Activated CD8-positive, alpha-beta memory T cell treated with anti-CD3 and anti-CD28 coated beads for 24 hours (primary cell): ENCODE measurements at regions not wholly inside any gene's neighbourhood (a gene's known extent, or its start where the extent isn't known, plus 50 kb on each side); places are given as distances from the start of the nearest gene placed in this dataset.
"Not testable (repeated sequence)": the region's sequence is repeated elsewhere in the genome, so short reads cannot be mapped to it uniquely, and the experiment has no call there.

ENCODE experiments used
- DNase-seq: peaks from one replicate; pipeline ENCODE4 v3.0.0-alpha.2; 2020

DNA sequence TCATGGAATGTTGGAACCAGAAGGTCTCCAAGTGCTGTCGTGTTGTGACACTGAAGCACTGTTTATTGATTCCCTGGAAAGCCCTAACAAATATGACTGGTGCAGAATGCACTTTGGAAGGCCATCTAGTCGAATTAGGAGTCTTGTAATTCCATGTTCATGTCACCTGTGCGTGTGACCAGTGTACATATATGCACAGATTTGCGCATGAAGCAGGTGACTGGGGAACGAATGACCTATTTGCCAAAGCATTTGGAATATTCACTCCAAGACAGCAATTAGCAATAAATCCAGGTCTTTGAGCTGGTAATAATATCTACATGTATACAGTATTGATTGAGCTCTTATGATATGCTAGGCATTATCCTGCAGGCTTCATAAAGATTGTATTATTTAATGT lies 177.5 kb upstream of the PFN2 start:
- no peak for DNase-seq

DNA sequence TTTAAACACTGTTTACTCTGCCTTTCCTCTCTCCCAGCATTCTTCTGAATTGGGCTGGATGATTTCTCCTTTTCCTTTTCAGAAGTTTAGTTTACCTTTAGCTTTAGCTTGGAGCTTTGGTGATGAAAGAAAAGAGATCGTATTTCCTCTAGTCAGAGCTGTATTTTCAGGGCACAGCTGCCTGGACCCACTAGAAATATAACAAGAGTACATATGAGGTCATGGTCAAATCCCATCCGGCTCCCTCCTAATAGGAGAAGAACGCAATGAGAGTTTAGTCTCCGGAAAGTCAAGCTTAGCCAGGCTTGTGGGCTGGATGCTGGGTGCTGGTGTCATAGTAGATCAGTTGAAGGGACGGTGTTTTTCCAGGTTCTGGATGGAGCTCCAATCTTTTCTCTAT lies 177.1 kb upstream of the PFN2 start:
- DNase-seq = no peak

DNA sequence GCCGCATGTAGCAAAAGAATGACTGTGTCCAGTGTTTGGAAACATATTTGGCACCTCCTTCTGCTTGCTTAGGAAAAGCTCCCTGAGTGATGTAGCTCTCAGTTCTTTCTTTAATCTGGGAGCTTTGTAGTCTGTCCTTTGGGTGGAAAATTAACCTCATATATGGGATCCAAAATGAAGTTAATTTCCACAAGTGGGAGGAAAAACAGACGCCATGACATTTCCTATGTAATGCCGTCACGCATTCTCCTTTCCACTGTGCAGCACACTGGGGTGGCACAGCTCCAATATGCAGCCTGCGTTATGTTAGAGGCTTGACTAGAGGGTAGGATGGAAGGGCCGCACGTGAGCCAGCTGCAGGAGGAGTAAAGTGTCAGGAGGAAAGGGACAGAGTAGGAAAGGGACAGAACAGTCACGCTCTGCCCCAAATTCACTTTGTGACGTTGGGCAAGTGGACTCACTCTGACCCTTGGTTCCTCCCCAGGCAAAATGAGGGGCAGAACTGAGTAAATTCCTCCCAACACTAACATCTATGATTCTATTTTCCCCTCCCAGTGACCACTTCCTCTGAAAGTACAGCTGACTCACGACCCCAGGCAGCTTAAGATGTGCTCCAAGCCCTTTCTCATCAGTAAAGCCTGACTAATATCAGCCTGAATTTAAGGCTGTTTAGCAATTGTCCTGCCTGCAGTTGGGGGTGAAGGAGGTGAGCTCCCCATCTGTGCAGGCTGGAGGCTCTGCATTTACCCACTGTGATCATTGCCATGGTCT lies 176.5 kb upstream of the PFN2 start:
- no peak for DNase-seq

DNA sequence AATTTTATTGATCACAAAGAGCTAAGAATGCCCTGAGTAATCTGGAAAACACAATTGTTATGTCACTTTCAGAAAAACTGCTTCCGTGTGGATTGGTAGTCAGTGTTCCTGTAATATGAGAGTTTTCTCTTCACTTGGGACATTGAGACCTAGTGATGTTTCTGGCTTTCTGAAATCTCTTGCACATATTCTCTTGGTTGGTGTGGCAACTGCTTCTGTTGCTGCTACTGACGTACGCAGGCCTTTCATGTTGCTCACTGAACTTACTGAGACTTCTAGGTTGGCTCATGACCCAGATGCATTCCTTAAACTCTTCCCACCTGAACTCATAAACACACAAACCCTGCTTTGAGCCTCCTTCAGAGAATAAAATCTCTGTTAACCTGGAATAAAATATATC lies 175.0 kb upstream of the PFN2 start:
- no peak for DNase-seq

DNA sequence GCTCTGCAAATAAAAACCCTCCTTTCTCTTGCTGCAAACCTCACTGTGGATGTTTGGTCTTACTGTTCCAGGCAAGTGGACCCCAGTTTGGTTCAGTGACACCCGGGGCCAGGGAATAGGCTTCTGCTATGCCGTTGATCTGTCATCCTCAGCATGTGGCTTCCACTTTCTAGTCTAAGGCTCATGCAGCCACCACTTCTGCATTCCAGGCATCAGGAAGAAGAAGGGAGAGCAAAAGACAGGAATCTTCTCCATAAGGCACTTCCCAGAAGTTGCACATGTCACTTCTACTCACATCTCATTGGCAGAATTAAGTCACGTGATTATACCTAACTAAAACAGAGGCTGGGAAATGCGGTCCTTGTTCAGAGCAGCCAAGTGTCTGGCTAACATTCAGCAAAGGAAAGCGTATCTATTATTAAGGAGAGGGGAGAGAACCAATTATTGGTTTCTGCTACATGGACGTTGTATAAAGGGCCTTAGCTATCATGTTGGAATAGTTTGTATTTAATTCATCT lies 173.6 kb upstream of the PFN2 start:
- no peak for DNase-seq

DNA sequence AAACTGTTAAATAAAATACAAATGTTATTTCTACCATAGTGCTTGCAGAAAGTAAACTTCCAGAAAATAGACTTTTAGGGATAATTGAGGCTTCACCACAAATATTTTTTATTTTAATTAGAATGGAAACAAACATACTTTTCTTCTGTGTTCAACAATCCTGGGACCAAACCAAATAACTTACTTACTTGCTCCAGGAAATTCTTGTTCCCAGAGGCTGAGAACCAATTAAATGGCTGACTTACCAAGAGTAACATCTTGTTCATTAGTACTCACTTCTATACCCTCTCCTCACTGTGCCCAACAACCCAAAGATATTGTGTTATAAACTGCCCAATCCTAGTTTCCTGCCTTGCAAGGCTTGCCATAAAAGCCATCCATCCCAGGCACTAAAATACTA lies 172.2 kb upstream of the PFN2 start:
- no peak for DNase-seq

DNA sequence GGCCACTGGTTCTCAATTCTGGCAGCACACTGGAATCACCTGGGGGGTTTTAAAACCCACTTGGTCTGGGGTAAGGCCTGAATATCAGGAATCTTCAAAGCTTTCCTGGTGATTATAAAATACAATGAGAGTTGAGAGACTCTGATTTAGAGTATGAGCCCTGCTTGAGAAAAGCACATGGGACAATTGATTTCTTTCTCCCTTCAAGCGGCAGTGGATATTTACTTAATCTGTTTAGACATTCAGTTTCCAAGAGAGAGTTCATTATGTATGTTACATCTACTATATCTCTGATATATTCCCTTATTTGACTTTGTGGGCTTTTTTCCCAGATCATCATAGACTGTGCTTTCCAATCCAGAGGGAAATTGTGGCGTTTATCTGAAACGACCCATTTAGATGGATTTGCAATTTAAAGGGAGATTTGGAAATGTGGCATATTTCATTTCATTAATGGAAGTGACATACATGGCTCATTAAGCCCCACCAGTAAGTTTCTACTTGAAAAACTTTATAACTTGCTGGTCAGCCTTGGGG lies 171.2 kb upstream of the PFN2 start:
- no peak for DNase-seq

DNA sequence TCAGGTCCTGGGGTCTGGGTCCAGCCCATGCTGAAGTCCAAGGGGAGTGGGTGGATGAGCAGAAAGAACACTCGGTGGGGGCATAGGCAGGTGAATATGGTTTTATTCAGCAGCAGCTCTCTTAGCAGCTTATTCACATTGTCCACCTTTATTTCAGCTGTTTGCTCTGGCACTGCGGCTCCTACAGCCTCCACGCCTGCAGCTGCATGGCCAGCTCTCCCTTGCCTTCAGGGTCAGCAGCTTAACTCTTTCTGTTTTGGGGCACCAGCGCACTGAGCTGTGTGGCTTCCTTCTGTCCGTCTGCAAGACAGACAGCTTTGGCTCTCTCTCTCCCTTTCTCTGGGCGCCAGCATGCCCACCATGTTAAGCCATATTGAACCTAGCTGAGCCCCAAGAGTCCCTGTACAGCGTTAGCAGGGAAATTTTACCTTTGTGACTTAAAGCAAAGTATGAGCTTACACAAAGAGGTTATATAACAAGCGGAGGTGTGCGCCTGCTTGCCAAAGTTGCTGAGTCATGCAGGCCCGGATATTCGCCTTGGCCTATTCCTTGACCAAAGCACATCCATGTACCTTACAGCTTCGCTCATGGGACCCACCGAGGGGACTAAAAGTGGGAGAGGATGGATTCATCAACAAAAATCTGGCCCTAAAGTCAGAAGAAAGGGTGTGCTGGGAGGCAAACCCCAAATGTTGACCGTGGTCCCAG lies 170.1 kb upstream of the PFN2 start:
- no peak for DNase-seq

DNA sequence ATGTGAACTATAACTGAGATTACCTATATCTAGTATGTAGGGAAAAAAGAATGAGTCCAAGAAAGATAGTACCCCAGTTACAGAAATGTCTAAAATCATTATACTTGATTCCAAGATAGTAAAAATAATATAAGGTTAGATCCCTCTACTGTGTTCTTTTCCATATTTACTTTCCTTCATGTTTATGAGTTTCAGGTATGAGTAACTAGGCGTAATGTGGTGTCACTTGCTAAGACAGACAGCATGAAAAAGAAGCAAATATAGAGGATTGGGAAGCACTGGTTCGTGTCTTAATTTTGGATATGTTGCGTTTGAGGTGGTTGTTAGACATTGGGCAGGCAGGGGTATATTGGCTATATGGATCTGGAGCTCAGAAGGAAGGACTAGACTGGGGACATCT lies 168.1 kb upstream of the PFN2 start:
- no peak for DNase-seq

DNA sequence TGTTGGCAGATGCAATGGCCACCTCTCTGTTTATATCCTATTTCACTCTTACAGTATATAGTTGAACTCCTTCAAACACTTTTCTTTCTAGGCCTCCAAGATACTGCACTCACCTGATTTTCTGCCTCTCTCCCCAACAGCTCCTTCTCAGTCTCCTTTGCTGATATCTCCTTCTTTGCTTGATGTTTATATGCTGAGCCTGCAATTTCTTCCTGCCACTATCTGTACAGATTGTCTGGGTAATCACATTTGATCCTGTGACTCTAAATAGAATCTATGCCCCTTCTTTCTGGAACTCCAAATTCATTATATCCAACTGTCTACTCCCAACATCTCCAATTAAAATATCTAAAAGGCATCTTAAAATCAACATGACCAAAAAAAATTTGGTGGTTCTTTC lies 165.5 kb upstream of the PFN2 start:
- DNase-seq = no peak

DNA sequence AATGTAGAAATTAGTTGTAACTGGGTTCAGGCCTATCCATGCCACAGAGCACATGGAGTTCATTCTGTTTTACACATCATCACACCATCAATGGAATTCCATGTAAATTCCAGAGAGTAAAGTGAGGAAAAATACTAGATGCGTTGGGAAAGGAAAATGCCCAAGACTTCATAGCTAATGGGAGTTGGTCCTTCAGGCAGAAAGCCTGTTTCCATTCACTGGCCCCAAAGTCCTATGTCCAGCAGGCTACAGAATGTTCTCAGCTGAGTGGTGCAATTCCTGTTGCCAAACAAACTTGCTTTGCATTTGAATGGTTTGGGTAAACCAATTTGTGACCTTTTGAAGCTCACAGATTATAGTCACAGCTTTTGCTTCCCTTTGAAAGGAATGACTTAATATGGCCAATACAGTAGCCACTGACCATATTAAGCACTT lies 164.6 kb upstream of the PFN2 start:
- no peak for DNase-seq

DNA sequence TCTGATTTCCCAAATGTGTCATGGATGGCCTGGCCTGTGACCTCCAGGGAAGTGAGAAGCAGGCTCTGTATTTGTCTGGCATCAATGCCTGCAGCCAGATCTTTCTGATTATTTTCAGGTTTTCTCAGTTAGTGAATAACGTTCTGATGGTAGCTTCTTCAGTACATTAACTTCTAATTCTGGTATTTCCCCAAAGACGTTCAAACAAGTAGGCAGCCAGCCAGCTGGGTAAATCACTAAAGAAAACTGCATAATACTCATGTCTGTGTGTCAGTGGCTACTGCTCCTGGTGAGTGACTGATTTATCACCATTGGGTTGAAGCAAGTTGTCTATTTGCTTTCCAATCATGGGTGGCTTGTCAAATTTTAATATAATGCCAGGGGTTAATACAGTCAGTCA lies 162.6 kb upstream of the PFN2 start:
- DNase-seq = no peak

DNA sequence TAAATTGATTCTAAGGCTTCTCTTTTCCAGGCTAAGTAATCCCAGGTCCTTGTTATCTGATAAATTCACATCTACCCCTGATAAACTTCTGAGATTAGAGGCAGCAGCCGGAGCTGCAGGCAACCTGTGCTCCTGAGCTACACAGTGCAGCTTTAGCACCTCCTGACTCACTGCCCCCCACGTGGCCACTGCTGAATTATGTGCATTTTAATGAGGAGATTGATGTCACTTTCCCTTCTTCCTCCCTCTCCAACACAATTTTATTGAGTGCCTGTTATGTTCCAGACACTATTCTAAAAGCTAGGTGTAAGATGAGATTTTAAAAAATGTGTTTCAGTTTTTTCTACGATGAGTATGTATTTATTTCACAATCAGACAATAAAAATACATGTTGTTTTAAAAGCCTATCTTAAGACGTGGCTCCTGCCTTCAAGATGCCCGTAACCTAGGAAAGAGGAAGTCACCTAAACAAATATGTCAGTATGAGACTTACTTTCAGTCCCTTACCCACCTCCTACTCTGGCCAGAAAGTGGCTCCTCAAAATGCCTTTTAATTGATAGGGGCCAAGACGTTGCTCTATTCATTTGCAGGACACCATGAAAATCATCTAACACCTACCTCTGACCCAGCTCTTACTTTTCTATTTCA lies 161.5 kb upstream of the PFN2 start:
- no peak for DNase-seq

DNA sequence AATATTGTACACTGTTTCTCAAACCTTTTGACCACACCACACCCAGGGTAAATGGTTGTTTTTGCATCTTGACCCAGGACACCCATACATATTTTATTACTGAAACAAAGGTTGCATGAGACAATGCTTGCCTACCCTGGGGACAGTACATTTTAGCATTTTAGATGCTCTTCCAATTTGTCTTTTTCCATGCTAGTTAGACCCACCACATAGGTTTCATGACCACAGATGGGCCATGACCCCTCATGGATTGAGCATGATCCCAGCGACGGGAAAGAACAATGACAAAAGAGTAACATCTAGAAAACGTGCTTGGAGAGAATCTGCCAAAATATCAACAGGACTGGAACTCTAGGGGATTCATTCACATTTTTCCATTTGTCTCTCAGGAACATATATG lies 161.0 kb upstream of the PFN2 start:
- DNase-seq = no peak

DNA sequence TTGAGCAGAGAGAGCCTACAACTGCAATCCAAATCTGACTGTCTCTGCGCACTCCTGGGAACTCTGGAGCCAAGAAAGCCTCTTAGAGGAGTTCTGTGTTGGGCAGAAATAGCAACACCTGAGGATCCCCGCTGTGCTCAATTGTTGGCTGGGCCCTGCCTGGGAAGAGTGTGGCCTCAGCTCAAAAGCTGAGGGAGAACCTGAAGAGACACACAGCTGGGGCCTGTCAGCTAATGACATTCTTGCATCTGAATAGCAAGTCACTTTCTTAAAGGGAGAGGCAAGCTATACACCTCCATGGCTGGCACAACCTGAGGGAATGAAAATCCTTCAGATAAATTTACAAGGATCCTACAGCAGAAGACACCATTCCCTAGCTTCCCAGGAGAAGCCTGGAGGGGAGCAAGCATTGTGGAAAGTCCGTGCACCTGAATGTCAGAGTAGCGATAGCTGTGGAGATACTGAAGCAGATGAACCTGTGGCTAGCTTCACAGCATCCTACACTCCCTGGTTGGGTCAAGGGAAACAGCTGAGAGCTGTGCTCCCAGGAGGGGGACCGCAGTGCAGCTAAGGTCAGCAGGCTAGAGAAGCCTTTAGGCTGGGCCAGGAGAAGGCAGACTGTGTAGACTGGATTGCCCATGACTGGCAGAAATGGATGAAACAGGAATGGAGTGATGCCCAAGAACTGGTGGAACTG lies 159.9 kb upstream of the PFN2 start:
- DNase-seq = no peak

DNA sequence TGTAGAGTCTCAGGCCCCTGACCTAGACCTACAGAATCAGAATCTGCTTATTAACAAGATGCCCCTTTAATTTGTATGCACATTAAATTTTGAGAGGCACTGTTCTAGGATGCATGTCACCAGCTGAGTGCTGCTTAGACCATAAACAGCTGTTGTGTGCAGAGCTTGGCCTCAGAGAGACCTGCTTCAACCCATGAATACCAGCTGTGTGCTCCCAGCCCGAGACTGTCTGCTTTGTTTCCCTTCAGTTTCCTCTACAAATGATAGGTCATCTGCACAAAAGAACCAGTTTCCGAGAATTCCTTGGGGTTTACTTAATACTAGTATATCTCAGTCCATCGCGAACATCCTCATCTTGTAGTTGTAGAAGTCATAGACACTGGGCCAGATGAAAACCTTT lies 158.5 kb upstream of the PFN2 start:
- no peak for DNase-seq

DNA sequence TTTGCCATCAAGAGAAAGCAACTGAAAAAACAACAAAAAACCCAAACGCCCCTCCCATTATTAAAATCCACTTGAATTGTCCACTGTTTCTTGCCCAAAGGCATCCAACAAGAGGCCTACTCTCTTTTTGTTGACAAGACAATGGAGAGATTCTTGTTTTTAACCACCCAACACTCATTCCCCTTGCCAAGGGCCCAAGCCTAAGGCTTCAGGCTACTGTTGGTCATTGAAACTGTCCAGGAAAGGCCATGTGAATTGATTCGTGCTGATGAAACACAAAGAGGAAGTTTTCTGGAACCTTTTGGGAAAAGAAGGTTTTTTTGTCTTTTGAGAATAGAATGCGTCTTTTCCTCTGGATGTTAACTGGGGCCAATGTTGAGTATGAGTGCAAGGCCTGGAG lies 157.4 kb upstream of the PFN2 start:
- DNase-seq = no peak

DNA sequence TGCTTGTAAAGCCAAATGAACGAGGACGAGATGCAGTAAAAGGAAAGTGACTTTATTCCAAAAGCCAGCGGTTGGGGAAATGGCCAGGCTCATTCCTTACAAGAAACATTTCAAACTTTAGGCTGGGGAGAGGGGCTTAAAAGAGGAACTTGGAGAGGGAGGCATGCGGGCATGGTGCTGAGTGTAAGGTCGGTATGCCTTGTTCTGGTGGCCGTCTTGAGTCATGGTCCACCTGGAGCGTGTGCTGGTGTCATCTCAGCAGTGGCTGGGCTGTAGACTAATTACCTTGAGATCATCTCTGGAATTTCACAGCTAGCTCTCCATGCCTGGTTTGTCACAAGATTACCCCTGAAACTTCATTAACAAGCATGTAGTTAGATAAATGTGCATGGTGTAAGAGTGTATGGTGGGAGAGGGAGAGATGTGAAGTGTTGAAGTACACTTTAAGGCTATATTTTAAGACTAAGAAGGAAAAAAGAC lies 156.4 kb upstream of the PFN2 start:
- DNase-seq = no peak

DNA sequence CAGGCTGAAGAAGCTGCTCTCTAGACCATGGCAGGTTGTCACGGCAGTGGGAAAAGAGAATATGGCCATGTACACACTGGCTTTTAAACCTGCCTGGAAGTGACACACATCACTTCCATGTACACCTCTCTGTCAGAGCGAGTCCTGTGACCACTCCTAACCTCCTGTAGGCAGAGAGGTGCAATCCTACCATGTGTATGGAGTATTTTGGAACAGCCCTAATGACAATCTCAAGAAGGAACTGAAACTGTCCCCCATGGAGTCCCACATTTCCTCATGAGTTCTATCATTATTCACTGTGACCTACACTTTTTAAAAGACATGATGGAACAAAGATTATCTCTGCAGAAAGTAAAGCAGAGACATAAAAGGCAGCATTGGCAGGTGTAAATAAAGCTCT lies 153.4 kb upstream of the PFN2 start:
- no peak for DNase-seq

DNA sequence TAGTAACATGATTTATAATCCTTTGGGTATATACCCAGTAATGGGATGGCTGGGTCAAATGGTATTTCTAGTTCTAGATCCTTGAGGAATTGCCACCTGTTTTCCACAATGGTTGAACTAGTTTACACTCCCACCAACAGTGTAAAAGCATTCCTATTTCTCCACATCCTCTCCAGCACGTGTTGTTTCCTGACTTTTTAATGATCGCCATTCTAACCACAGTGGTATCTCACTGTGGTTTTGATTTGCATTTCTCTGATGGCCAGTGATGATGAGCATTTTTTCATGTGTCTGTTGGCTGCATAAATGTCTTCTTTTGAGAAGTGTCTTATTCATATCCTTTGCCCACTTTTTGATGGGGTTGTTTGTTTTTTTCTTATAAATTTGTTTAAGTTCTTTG lies 152.6 kb upstream of the PFN2 start:
- not testable (repeated sequence) for DNase-seq

DNA sequence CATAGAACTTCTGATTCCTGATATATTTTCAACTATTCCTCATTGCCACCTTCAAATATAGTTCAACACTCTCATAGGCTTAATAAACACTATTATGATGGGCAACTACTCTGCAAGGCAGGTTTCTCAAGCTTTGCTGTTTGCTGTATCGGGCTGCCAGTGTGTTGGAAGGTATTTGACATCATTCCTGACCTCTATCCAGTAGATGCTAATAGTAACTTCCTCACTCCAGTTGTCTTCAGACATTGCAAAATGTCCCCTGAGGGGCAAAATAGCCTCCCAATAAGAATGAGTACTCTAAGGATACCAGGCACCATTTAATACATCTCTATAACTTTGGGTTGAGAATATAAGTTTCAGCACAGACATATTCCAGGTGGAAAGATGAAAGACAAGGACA lies 147.5 kb upstream of the PFN2 start:
- DNase-seq = no peak

DNA sequence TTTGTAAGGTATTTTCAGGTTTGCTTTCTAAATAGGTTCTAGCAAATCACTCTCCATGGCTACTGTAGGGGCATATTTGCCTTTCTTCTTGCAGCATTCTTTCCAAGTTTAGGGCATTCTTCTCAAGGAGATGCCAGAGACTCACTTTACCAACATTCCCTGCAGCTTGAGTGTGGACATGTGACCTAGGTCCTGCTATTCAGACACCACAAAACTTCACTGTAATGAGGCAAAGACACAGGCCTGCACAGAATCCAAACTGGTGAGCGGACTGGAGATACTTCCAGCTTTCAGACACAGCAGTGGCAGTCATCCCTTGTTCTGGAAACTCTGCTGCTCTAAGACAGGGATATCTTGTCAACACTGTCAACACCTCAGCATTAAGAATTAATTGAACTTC lies 146.4 kb upstream of the PFN2 start:
- no peak for DNase-seq

DNA sequence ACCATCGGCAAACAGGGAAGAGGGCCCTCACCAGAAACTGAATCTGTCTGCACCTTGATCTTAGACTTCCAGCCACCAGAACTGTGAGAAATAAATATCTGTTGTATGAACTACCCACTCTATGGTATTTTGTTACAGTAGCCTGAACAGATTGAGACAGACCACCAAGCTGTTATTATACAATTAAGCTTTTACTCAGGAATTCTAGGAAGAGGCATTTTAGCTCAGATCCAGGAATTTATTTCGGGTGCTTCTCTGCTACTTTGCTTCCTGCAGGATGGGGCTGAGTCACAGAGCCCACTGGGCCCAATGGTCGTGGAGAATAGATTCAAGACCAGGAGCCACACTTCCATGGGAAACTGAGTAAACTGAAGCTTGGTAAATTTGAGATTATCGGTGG lies 145.5 kb upstream of the PFN2 start:
- no peak for DNase-seq
